Fibroblast of peridontal ligament (primary cell): ENCODE measurements at regions not wholly inside any gene's neighbourhood (a gene's known extent, or its start where the extent isn't known, plus 50 kb on each side); places are given as distances from the start of the nearest gene placed in this dataset.

Source experiments
- DNase-seq: peaks from one replicate; pipeline ENCODE4 v3.0.0-alpha.2; 2010; ENCODE audit errors: extremely low read depth

DNA sequence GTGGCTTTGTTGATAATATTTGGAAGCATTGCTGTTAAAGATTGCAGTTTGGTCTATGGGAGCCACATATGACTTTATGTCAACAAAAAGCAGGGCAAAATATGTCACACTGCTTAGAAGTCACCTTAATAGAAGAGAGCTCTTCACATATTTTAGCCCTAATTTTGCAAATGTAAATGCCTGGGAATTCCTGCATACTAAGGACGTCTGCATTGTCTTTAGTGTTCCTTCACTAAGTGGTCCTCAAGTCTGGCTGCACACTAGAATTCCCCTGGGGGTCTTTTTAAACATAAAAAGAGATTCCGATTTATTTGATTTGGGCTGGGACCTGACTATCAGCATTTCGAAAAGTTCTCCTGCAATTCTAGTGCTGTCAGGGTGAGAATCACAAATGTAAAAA lies 495.1 kb upstream of the FAM241A start:
- no peak for DNase-seq

DNA sequence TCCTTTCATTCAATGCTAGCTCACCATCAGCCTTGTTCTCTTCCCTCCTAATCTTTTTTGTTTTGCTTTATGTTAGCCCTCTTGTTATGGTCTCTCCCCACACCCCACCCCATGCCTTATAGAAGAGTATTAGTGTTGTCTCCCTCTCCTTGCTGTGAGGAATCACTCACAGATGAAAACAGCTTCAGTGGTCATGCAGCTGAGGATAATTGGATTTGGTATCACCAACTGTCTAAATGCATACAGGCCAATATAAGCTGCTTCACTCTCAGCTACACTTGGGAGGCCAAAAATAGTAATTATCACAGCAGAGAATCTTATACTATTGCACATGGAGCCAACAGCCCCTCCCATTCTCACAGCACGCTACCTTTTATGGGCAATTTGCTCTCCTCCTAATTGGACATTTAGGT lies 494.6 kb upstream of the FAM241A start:
- no peak for DNase-seq

DNA sequence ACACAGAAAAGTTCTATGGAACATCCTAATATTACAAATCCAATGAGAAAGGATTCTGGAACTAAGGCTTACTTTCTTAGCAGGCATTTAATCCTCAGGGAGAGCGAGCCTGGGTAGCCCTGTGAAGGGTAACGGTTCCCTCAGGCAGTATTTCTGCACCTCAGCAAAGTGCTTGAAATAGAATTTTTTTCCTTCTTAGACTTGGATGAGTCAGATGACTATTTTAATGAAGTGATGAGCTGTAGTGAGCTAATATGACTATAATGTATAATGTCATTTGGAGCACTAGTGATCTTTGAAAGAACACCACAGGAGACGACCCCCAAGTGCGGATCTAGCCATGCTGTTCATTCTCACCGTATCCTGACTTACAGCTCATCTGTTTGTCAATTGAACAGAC lies 493.0 kb upstream of the FAM241A start:
- no peak for DNase-seq

DNA sequence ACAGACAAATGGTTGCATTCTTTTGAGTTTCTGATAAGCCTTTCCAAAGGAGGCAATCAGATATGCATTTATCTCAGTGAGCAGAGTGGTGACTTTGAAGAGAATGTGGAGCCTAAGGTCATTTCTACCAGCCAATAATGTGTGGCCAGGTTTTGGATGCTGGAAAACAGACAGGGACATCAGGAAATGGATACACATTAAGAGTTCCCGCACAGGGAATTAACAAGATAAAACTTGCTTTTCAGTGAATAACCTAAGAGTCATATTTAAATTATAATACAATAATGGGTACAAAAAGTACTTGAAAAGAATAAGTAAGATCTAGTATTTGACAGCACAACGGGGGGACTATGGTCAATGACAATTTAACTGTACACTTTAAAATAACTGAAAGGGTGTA lies 492.3 kb upstream of the FAM241A start:
- DNase-seq: no peak

DNA sequence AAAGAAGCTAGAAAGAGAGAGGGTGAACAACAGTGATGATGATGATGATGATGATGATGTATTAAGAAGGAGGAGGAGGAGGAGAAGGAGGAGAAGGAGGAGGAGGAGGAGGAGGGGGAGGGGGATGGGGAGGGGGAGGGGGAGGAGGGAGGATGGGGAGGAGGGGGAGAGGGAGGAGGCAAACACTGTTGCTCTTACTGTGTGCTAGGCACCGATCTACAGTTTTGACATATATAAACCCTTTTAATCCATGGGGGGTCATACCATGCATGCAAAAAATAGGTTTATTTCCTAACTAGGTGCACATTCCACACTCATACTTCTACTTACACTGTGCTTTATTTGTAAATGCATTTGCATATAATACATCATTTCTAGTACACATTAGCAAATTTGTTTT lies 482.8 kb upstream of the FAM241A start:
- DNase-seq: no peak

DNA sequence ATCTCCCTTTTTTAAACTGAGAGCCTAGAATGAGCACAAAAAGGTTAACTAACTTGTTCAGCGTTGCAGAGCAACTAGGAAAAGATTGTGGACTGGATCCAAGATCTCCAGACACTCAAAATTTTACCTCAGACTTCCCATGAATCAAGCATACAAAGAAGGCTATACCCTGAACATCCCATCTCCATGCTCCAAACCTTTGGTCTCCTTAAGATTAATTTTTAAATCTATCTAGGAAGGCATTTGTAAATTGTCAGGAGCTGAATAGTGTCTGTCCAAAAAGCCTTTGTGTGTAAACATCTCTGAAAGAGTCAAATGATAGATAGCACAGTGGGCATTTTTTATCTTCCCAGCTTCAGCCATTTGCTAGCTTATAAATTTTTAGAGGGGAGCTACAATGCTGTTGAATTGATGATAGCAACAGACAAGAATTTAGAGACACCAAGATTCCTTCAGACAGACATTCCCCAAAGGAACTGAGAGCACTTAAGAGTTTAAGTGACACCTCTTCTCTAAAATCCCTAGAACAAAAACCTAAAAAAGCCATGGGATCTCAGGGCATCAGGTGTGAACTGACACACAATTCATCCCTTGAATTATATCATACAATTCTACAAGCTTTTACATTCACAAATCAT lies 480.8 kb upstream of the FAM241A start:
- DNase-seq: no peak

DNA sequence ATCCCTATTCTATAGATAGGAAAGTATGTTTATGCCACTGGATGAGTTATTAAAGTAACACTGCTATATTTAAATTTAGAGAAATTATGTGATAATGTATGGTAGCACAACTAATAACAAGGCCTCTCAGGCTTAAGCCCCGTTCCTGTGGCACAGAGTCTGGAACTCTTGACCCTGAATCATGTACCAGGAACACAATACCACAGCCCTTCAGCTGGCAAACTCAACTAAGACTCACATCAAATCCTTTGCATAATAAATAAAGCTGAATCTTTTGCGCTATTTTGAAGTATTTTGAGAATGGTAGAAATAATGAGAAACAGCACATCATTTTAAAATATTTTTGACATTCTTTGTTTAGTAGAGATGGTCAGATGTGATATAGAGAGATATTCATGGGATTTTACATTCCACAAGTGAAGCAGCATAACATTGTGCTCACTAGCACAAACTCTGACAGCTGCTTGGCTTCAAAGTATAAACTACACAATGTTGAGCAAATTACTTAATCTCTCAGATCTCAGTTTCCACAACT lies 478.4 kb upstream of the FAM241A start:
- no peak for DNase-seq

DNA sequence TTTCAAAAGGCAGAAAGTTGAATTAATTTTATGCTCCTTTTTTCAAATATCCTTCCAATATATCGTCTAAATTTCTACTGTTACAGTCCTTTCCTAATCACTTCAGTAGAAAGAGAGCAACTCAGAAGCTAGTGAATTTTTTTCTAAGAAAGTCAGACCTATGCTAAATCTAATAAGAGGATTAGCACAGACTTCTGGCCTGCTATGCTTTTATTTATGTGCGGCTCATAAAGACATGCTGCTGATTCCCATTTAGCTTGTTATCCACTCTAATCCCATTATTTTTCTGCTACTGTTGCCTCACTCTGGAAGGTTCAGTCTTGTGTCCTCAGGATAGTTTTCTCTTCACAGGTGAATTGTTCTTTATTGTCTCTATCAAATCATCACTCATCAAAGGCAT lies 473.5 kb upstream of the FAM241A start:
- DNase-seq: no peak

DNA sequence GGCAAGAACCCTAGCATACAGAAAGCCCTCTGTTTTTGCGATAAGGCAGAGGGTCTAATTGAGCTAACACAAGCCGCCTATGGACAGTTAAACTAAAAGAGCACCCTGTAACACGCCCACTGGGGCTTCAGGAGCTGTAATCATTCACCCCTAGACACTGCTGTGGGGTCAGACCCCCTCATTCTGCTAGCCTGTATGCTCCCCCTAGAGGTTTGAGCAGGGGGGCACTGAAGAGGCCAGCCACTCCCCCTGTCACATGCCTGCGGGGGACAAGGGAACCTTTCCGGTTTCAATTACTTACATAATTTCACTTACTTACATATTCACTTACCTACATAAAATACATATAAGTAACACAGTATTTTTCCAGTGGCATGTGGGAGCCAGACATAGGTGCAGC lies 469.5 kb upstream of the FAM241A start:
- DNase-seq: no peak

DNA sequence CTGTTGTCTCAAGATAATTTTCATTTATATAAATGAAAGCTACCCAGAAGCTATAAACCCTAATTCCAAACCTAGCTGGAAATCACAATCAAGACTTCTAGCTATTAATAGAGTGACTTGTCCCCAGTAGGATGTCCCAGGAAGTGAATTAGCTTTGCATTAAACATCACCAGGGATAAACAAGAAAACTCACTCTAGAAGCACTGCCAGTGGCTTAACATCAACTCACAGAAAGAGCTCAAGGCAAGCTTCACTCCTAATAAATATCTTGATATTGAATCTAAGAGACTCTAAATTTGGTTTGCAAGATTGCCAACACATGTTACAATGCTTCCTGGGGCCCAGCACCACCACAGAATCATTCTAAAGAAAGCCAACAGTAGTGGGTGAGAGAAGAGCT lies 468.7 kb upstream of the FAM241A start:
- DNase-seq: no peak

DNA sequence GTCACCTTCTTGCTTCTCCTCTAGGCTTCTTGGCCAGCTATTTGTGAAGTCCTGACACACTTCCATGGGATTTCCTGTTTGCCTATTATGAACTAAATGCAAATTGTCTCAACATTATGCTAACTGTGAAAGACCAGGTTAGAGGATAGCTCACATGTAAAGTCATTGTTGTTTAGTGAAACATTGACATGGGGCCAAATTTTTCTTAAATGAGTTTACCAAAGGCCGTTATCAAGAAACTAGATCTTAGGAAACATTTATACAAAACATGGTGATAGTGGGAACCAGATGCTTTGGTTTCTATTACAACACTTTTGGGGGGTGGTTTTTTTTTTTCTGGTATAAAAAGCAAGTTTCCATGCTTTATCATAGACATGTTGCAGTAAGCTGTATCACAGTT lies 466.8 kb upstream of the FAM241A start:
- DNase-seq: peak; percentile 56

DNA sequence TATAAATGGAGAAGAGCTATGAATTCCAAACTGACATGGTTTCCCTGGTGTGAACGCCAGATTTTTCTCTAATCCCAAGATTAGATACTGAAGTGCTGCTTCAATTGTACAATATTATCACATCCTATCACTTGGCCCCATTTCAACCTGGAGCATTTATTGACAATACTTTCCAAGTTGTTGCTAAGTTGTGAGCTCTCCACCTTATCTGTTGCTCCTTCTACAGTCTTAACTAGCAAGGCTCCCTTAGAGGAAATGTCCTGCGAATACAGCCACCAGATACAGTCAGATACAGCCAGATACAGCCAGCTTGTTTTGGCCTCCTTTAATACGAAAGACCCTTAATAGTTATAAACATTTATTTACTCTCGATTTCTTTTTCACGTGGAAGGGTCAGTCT lies 466.3 kb upstream of the FAM241A start:
- no peak for DNase-seq

DNA sequence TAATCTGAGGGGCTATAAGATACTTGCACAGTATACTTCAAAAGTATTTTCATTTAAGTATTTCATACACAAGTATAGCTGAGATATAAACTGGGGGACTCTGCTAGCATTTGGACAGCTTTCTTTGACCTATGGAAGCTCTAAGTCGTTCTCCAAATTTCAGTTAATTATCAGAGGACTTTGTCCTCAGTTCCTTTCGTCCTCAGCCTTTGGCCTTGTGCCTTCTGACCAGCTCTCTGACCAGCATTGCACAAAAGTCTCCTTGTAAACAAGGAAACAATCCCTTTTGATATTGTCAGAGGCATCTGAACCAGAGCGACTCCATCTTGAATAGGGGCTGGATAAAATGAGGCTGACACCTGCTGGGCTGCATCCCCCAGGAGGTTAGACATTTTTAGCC lies 464.0 kb upstream of the FAM241A start:
- no peak for DNase-seq

DNA sequence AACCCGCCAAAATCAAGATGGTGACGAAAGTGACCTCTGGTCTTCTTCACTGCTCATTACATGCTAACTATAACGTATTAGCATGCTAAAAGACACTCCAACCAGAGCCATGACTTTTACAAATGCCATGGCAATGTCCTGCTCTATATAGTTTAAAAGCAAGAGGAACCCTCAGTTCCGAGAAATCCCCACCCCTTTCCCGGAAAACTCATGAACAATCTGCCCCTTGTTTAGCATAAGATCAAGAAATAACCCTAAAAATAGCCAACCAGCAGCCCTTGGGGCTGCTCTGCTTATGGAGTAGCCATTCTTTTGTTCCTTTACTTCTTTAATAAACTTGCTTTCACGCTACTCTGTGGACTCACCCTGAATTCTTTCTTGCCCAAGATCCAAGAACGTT lies 463.5 kb upstream of the FAM241A start:
- no peak for DNase-seq

DNA sequence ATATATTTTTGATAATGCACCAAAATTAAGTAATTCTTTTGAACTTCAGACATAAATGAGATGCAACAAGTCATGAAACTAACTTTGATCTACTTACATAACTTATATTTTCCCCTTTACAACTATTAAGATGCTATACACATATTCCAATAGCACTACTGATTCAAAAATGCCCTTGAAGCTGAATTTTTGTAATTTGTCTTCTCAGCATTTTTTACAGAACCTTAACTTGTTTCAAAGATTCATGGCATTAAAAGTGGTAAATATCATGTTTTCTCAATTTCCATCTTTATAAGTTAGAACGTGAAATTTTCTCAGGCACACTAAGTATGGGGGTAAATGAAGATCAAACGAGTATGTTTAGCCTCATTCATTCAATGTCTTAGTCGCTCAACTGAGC lies 460.0 kb upstream of the FAM241A start:
- no peak for DNase-seq

DNA sequence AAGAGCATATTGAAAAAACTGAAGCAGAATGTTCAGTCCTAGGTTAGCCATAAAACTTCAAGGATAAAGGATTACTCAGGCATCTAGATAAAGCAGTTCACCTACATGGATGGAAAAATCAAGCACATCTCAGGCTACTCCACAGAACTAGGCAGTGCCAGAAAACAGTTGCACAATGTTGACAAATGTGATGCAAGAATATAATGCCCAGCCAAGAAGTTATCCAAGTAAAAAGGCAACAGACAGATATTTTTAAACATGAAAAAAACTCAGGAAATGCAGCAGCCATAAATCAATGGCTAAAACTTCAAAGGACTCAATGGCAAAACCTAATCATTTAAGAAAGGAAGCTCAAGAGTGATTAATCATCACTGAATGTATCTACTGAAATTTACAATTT lies 456.0 kb upstream of the FAM241A start:
- peak; percentile 77 for DNase-seq

DNA sequence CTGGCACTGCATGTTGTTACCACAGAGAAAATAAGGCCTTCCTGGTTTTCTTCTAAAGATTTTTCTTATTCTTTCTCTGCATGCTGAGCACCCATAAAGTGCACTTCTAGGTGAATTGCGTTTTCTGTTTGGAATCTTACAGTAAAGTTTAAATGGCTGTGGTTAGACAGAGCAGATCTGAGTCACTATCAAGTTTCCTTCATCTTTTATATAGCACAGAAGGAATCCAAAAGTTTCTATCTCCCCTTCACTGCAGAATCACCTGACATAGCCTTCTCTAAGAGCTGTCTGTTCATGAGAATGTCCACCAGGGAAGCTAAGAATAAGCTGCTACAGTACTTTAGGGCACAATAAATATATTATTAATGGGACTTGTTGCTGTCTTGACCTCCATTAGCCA lies 455.5 kb upstream of the FAM241A start:
- peak; percentile 12 for DNase-seq

DNA sequence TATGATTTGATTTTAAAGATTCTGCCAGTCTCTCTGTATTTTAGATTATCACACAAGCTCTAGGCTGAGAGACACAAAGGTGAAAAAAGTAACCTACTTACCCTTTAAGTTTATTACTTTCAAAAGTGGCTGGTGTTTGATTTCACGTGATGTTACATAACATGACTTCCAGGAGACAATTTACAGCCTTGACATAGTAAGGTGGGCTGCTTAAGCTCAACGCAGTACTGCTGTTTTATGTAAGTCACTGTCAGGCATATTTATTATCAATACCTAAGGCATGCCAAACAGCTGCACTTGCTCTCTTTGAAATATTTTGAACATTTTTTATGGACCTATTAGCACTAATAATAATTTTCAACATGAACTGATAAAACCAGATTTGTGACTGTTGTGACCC lies 451.5 kb upstream of the FAM241A start:
- DNase-seq: no peak

DNA sequence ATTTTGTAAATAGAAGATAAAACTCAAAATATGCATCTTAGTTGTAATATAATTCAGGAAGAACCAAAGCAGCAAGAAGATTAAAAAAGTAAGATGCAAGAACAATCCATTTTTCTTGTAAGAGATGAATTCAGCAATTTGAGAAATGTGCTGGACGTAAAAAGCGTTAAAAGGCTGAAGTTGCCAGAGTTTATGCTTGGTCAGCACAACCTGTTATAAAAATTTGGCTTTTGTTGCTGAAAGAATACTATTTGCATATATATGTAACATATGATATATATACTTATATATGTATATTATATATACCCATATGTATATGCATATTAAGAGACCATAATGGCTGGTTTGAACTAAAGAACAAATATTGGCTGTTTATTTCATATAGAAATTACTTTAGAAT lies 449.6 kb upstream of the FAM241A start:
- DNase-seq: no peak

DNA sequence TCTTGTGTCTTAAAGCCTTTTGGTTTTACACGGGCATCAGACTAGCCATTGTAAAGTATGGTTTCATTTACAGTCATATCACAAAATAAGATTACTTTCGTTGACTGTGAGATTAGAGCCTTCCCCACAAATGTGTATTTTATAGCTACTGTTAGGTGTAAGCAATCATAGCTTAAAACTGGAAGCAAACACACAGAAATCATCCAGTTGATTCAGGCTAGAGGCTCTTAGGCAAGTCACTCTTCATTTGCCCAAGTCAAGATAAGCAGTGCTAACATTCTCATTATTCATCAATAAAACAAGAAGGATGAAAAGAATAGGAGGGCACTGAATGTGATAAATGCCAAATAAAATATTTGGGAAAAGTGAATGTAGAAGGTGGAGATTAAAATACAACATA lies 448.7 kb upstream of the FAM241A start:
- DNase-seq: no peak

DNA sequence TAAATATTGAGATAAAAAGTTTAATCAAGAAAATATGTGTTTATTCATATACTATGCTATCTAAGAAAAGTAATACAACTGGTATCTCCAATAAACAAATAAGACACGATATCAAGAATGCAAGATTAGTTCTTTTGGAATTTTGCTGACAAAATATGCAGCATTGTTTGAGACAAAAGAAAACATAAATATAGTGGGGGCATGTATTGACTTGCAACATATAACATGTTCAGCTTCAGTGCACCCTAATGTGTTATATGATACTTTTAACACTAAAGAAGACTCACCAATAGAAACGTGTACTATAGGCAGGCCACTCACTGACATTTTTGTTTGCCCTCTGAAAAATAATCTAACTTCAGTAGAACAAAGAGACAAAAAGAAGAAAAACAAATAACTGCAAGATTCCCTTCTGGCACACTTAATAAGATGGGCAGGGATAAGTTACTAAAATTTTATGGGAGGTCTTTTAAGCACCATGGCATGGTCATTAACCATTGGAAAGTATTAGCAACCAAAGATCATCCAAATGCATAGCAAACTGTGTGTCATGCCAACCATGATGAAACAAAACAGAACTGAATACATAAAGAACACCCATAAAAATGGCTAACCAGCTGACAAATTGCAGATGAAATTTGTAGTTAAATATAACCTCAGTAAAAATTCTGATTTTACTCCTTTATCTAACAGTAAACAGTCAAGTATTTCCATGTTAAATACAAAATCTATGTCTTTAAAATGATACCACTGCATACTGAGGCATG lies 447.9 kb upstream of the FAM241A start:
- no peak for DNase-seq

DNA sequence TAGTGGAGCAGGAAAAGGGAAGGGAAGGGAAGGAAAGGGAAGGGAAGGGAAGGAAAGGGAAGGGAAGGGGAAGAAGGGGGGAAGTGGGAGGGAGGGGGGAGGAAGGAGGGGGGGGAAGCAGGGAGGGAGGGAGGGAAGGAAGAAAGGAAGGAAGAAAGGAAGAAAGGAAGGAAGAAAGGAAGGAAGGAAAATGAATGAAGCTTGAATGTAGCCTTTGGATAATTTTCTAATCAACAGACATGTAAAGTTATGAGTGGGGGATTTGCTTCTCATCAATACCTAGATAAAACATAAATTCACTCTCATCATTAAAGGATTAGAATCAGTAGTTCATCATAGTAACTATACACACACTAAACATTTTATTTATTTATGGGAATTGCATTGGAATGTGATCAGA lies 446.9 kb upstream of the FAM241A start:
- DNase-seq: no peak

DNA sequence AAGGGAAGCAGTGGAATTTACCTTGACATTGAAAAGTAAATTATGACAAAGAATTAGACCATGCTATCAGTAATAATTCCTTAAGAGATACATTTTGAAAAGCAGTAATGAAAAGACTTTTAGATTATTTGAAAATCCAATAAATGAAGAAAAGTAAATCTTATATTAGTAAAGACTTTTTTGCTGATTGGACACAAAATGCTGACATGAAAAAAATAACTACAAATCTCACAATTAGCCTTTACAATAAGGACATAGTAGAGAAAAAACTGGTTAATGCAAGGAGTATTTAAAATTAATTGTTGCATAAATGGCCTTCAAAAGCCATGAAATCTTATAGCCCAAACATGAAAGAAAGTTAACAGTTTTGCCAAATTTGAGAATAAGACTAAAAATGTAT lies 446.1 kb upstream of the FAM241A start:
- DNase-seq: no peak

DNA sequence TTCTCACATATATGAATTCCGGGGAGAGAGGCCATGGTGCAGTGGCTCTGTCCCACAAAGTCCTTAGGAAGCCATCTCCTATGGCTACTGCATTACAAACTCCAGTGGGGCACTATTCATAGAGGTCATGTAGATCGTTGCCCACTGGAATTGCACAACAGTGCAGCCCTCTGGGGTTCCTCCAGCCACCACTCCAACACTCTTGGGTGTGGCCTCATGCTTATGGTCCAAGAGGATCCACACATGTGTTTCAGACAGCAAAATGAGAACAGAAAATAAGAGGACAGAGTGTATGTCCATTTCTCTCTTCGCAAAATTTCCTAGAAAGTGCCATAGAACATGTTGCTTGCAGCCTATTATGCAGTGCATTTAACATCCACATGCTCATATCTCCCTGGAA lies 444.2 kb upstream of the FAM241A start:
- DNase-seq: no peak
